WTC11 (cell line): ENCODE measurements at regions not wholly inside any gene's neighbourhood (a gene's known extent, or its start where the extent isn't known, plus 50 kb on each side); places are given as distances from the start of the nearest gene placed in this dataset.

Source experiments
- FOXP1 ChIP-seq: sonication (generic); formaldehyde crosslinking; IDR thresholded peaks from 2 replicates; pipeline ENCODE4 v1.8.0; 2022; ENCODE audit warnings: missing genetic modification reagents, mild to moderate bottlenecking, moderate library complexity, borderline replicate concordance
- HMGXB4 ChIP-seq: sonication (generic); formaldehyde crosslinking; IDR thresholded peaks from 2 replicates; pipeline ENCODE4 v1.8.1; 2023; ENCODE audit warnings: mild to moderate bottlenecking, moderate library complexity, missing genetic modification reagents
- MAX ChIP-seq: sonication (generic); formaldehyde crosslinking; IDR thresholded peaks from 2 replicates; pipeline ENCODE4 v1.8.0; 2022; ENCODE audit warnings: mild to moderate bottlenecking, missing genetic modification reagents
- SP1 ChIP-seq: sonication (generic); formaldehyde crosslinking; conservative IDR thresholded peaks from 2 replicates; pipeline ENCODE4 v1.8.1; 2022; ENCODE audit warnings: missing genetic modification reagents
- TEAD4 ChIP-seq: sonication (generic); formaldehyde crosslinking; IDR thresholded peaks from 2 replicates; pipeline ENCODE4 v1.8.0; 2022; ENCODE audit warnings: mild to moderate bottlenecking, missing genetic modification reagents
- TP53 ChIP-seq: sonication (generic); formaldehyde crosslinking; IDR thresholded peaks from 2 replicates; pipeline ENCODE4 v1.8.1; 2023; ENCODE audit warnings: mild to moderate bottlenecking, missing genetic modification reagents
- ZBTB21 ChIP-seq: sonication (generic); formaldehyde crosslinking; IDR thresholded peaks from 2 replicates; pipeline ENCODE4 v1.8.1; 2023; ENCODE audit warnings: mild to moderate bottlenecking, missing genetic modification reagents, borderline replicate concordance
- ZNF263 ChIP-seq: sonication (generic); formaldehyde crosslinking; IDR thresholded peaks from 2 replicates; pipeline ENCODE4 v1.8.1; 2022; ENCODE audit warnings: low read depth, mild to moderate bottlenecking, moderate library complexity, missing genetic modification reagents
- TF ChIP-seq, protein P1 (sequence below): fragments of 200-600 bp; IDR thresholded peaks from 2 replicates; pipeline ENCODE4 v1.8.0; 2022; ENCODE audit warnings: antibody characterized with exemption
- TF ChIP-seq, protein P2 (sequence below): fragments of 250-450 bp; sonication (Bioruptor Pico); IDR thresholded peaks from 2 replicates; pipeline ENCODE4 v1.9.0; 2021; ENCODE audit warnings: mild to moderate bottlenecking

GRCh38 chr1:81549588-81550127, 251.1 kb upstream of the ADGRL2 start:
- TF ChIP-seq, protein P1, sequence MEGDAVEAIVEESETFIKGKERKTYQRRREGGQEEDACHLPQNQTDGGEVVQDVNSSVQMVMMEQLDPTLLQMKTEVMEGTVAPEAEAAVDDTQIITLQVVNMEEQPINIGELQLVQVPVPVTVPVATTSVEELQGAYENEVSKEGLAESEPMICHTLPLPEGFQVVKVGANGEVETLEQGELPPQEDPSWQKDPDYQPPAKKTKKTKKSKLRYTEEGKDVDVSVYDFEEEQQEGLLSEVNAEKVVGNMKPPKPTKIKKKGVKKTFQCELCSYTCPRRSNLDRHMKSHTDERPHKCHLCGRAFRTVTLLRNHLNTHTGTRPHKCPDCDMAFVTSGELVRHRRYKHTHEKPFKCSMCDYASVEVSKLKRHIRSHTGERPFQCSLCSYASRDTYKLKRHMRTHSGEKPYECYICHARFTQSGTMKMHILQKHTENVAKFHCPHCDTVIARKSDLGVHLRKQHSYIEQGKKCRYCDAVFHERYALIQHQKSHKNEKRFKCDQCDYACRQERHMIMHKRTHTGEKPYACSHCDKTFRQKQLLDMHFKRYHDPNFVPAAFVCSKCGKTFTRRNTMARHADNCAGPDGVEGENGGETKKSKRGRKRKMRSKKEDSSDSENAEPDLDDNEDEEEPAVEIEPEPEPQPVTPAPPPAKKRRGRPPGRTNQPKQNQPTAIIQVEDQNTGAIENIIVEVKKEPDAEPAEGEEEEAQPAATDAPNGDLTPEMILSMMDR: no peak; the same call in 1 of the 2 replicates
- TF ChIP-seq FOXP1: no peak
- TF ChIP-seq TEAD4 (CRISPR knock-in tag): no peak
- TF ChIP-seq, protein P2, sequence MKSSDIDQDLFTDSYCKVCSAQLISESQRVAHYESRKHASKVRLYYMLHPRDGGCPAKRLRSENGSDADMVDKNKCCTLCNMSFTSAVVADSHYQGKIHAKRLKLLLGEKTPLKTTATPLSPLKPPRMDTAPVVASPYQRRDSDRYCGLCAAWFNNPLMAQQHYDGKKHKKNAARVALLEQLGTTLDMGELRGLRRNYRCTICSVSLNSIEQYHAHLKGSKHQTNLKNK: no peak
- TF ChIP-seq SP1 (CRISPR knock-in tag): no peak; the same call in 1 of the 2 replicates
- no peak for TF ChIP-seq ZNF263 (CRISPR knock-in tag)
- TF ChIP-seq HMGXB4 (CRISPR knock-in tag): no peak
- no peak for TF ChIP-seq MAX
- TF ChIP-seq TP53: no peak
- no peak for TF ChIP-seq ZBTB21 (CRISPR knock-in tag)
